ENCODE measurements at regions not wholly inside any gene's neighbourhood (a gene's known extent, or its start where the extent isn't known, plus 50 kb on each side); places are given as distances from the start of the nearest gene placed in this dataset.

DNA sequence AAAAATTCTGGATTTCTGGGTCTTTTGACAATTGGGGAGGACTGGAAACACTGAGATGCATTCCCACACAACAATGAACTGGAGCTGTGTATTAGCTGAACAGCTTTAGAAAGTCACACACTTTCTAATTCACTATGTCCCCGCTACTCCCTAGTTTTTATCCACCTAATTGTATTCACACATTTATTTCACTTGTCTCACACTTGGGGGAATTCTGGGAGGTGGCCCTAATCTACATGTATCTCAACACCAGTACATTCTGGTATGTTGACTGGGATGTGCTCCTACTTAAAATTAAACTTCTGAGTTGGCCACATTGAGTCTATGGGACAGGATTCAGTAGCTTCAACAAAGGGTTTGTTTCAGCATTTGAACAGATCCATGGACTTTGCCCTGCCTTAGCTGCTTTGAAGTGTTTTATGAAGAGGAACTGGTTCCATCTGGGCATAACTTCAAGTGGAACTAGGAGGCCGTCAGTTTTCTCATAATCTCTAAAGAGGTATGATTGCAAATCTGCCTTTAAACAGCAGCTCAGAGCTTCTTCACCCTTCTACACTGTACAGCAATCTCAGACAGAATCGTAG is 106.5 kb upstream of the CMC1 start:
- POLR2A ChIA-PET: no interaction called here
- Histone ChIP-seq H3K9me3 (ENCODE audit: control insufficient read depth in 1 of 2, insufficient read depth in 1 of 2, low read length in 2 of 2) (no peaks in the 10 kb centered on the region), H3K4me3 (ENCODE audit: low read length) (no peak overlapping the region), H3K27ac (ENCODE audit: low read depth in 1 of 2, low read length in 2 of 2) (no peak overlapping the region), H3K36me3 (ENCODE audit: insufficient read depth, low read length) (no peaks in the 10 kb centered on the region), H3K27me3 (ENCODE audit: control insufficient read depth in 1 of 2, insufficient read depth in 2 of 2, low read length in 2 of 2) (no peaks in the 10 kb centered on the region), H3K4me1 (ENCODE audit: insufficient read depth, low read length) (no peaks in the 10 kb centered on the region)
- no peak overlapping the region for H3K4me3 Mint-ChIP-seq
- H3K9me3 Mint-ChIP-seq: no peaks in the 10 kb centered on the region
- DNase-seq: no peak
- H3K27ac Mint-ChIP-seq: no peak overlapping the region
- TF ChIP-seq CTCF (IDR thresholded peaks at IDR 0.05): no peak
- intact Hi-C loops (cut with DNase I, micrococcal nuclease): no loop called here
- no peaks in the 10 kb centered on the region for H3K27me3 Mint-ChIP-seq
- no peaks in the 10 kb centered on the region for H3K4me1 Mint-ChIP-seq (ENCODE audit: low read depth)
- H3K36me3 Mint-ChIP-seq (ENCODE audit: low read depth): no peaks in the 10 kb centered on the region
- CTCF ChIA-PET: no interaction called here
- no peak for ATAC-seq (ENCODE audit: poor library complexity)

DNA sequence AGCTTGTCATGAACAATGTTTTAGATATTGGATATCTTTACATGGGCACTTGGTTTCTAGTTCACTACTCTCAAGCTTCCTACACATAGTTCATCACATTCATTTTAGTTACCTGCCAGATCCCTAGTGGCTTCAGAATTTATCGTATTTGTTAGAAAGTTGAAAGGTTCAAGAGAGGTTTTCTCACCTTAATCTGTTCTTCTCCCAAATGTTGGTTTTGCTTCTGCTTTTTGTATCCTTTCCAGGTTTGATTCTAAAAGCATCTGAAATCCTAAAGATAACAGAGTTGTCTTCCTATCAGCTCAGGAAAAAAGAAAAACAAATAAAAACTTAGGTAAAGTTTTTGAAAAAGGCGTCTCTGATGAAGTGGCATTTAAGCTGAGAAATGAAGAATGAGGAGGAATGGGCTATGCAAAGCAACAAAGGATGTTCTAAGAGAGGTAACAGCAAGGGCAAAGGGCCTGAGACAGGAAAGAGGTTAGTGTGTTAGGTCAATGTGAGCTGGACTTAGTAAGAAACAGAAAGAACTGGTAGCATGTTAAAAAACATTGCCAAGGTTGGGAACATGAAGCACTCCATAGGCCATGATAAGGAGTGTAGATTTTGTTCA is 104.7 kb upstream of the CMC1 start:
- DNase-seq (no peak), ATAC-seq (ENCODE audit: poor library complexity) (no peak)
- TF ChIP-seq CTCF (IDR thresholded peaks at IDR 0.05): no peak
- no peaks in the 10 kb centered on the region for H3K27me3 ChIP-seq (ENCODE audit: control insufficient read depth in 1 of 2, insufficient read depth in 2 of 2, low read length in 2 of 2)
- H3K36me3 Mint-ChIP-seq (ENCODE audit: low read depth): no peaks in the 10 kb centered on the region
- no peaks in the 10 kb centered on the region for H3K36me3 ChIP-seq (ENCODE audit: insufficient read depth, low read length)
- H3K9me3 ChIP-seq (ENCODE audit: control insufficient read depth in 1 of 2, insufficient read depth in 1 of 2, low read length in 2 of 2): no peaks in the 10 kb centered on the region
- ChIA-PET POLR2A (no interaction called here), CTCF (no interaction called here)
- H3K27ac Mint-ChIP-seq: no peak overlapping the region
- H3K4me1 ChIP-seq (ENCODE audit: insufficient read depth, low read length): no peaks in the 10 kb centered on the region
- H3K4me3 Mint-ChIP-seq: no peak overlapping the region
- no peaks in the 10 kb centered on the region for H3K4me1 Mint-ChIP-seq (ENCODE audit: low read depth)
- H3K27me3 Mint-ChIP-seq: no peaks in the 10 kb centered on the region
- H3K27ac ChIP-seq (ENCODE audit: low read depth in 1 of 2, low read length in 2 of 2): no peak overlapping the region
- no peaks in the 10 kb centered on the region for H3K9me3 Mint-ChIP-seq
- intact Hi-C loops (cut with DNase I, micrococcal nuclease): no loop called here
- no peak overlapping the region for H3K4me3 ChIP-seq (ENCODE audit: low read length)

- Histone ChIP-seq H3K4me3 (ENCODE audit: low read length) (no peak overlapping the region), H3K27ac (ENCODE audit: low read depth in 1 of 2, low read length in 2 of 2) (no peak overlapping the region), H3K4me1 (ENCODE audit: insufficient read depth, low read length) (no peaks in the 10 kb centered on the region), H3K27me3 (ENCODE audit: control insufficient read depth in 1 of 2, insufficient read depth in 2 of 2, low read length in 2 of 2) (no peaks in the 10 kb centered on the region), H3K36me3 (ENCODE audit: insufficient read depth, low read length) (no peaks in the 10 kb centered on the region), H3K9me3 (ENCODE audit: control insufficient read depth in 1 of 2, insufficient read depth in 1 of 2, low read length in 2 of 2) (no peaks in the 10 kb centered on the region)
- DNase-seq (no peak), ATAC-seq (ENCODE audit: poor library complexity) (no peak)
- Mint-ChIP-seq H3K36me3 (ENCODE audit: low read depth) (no peaks in the 10 kb centered on the region), H3K27ac (no peak overlapping the region), H3K27me3 (no peaks in the 10 kb centered on the region), H3K4me3 (no peak overlapping the region), H3K4me1 (ENCODE audit: low read depth) (no peaks in the 10 kb centered on the region), H3K9me3 (no peaks in the 10 kb centered on the region)
- intact Hi-C loops (cut with DNase I, micrococcal nuclease): no loop called here
- POLR2A ChIA-PET: no interaction called here
- CTCF ChIA-PET: no interaction called here
- no peak for TF ChIP-seq CTCF (IDR thresholded peaks at IDR 0.05)
Measured at GRCh38 chr3:28138043-28138610, 103.3 kb upstream of the CMC1 start.
